ENCODE measurements at regions not wholly inside any gene's neighbourhood (a gene's known extent, or its start where the extent isn't known, plus 50 kb on each side); places are given as distances from the start of the nearest gene placed in this dataset.
"Not testable (repeated sequence)": the region's sequence is repeated elsewhere in the genome, so short reads cannot be mapped to it uniquely, and the experiment has no call there.

GRCh38 chr9:29440449-29440848 is 1867.2 kb upstream of the C9orf72 start:
- DNase-seq: no peak
- TF ChIP-seq CTCF (IDR thresholded peaks at IDR 0.05) (no peak), POLR2A (IDR thresholded peaks at IDR 0.05) (no peak)
- no peaks in the 10 kb centered on the region for H3K4me1 ChIP-seq
- no peak overlapping the region for H3K27ac ChIP-seq
- no peaks in the 10 kb centered on the region for H3K9me3 ChIP-seq
- no peaks in the 10 kb centered on the region for H3K36me3 ChIP-seq
- intact Hi-C loops (cut with DNase I): no loop called here
- H3K4me3 ChIP-seq (replicated peaks in 1 of 3): no peak overlapping the region
- 65 to 73% methylated on average over 4 of the region's 4 CpGs for whole genome bisulfite sequencing, 2 donors
- no peaks in the 10 kb centered on the region for H3K27me3 ChIP-seq

GRCh38 chr9:29445751-29446150 is 1872.5 kb upstream of the C9orf72 start:
- Histone ChIP-seq H3K27me3 (no peaks in the 10 kb centered on the region), H3K36me3 (no peaks in the 10 kb centered on the region), H3K27ac (no peak overlapping the region), H3K4me3 (replicated peaks in 1 of 3) (no peak overlapping the region), H3K4me1 (no peaks in the 10 kb centered on the region), H3K9me3 (no peaks in the 10 kb centered on the region)
- WGBS, 2 donors: 55% methylated on average over 3 of the region's 3 CpGs
- TF ChIP-seq CTCF (IDR thresholded peaks at IDR 0.05) (no peak), POLR2A (IDR thresholded peaks at IDR 0.05) (no peak)
- DNase-seq: no peak
- intact Hi-C loops (cut with DNase I): no loop called here

- no peak for DNase-seq
- intact Hi-C loops (cut with DNase I): no loop called here
- Histone ChIP-seq H3K4me1 (no peaks in the 10 kb centered on the region), H3K4me3 (replicated peaks in 1 of 3) (no peak overlapping the region), H3K27me3 (no peaks in the 10 kb centered on the region), H3K9me3 (no peaks in the 10 kb centered on the region), H3K27ac (no peak overlapping the region), H3K36me3 (no peaks in the 10 kb centered on the region)
- TF ChIP-seq POLR2A (IDR thresholded peaks at IDR 0.05) (no peak), CTCF (IDR thresholded peaks at IDR 0.05) (no peak)
These were observed 1876.0 kb upstream of the C9orf72 start for GRCh38 chr9:29449306-29449705.

- WGBS, 2 donors: 83 to 88% methylated on average over 24 to 29 of the region's 29 CpGs
- H3K27ac ChIP-seq; H3K4me3 ChIP-seq (replicated peaks in 1 of 3); H3K9me3 ChIP-seq; H3K4me1 ChIP-seq; H3K27me3 ChIP-seq; DNase-seq; H3K36me3 ChIP-seq; intact Hi-C loops (cut with DNase I): not testable (repeated sequence)
These were observed 1877.1 kb upstream of the C9orf72 start for GRCh38 chr9:29450343-29450875.

GRCh38 chr9:29456940-29457339 is 1883.7 kb upstream of the C9orf72 start:
- no peak overlapping the region for H3K4me3 ChIP-seq (replicated peaks in 1 of 3)
- H3K4me1 ChIP-seq: no peaks in the 10 kb centered on the region
- TF ChIP-seq POLR2A (IDR thresholded peaks at IDR 0.05): no peak
- TF ChIP-seq CTCF (IDR thresholded peaks at IDR 0.05): no peak
- H3K36me3 ChIP-seq: no peaks in the 10 kb centered on the region
- no peak overlapping the region for H3K27ac ChIP-seq
- no peaks in the 10 kb centered on the region for H3K27me3 ChIP-seq
- H3K9me3 ChIP-seq: no peaks in the 10 kb centered on the region
- DNase-seq: no peak
- WGBS, 2 donors: 89 to 92% methylated on average over 3 of the region's 3 CpGs
- intact Hi-C loops (cut with DNase I): no loop called here

GRCh38 chr9:29475471-29475870 is 1902.2 kb upstream of the C9orf72 start:
- no peaks in the 10 kb centered on the region for H3K9me3 ChIP-seq
- no peaks in the 10 kb centered on the region for H3K4me1 ChIP-seq
- 75 to 76% methylated on average over 1 of the region's 1 CpG for WGBS, 2 donors
- no peak for TF ChIP-seq CTCF (IDR thresholded peaks at IDR 0.05)
- no peak for TF ChIP-seq POLR2A (IDR thresholded peaks at IDR 0.05)
- no peak overlapping the region for H3K4me3 ChIP-seq (replicated peaks in 1 of 3)
- no peak overlapping the region for H3K27ac ChIP-seq
- no peak for DNase-seq
- intact Hi-C loops (cut with DNase I): no loop called here
- no peaks in the 10 kb centered on the region for H3K27me3 ChIP-seq
- no peaks in the 10 kb centered on the region for H3K36me3 ChIP-seq

All from thyroid gland (tissue), 4 donors.